H1 (cell line): ENCODE measurements at regions not wholly inside any gene's neighbourhood (a gene's known extent, or its start where the extent isn't known, plus 50 kb on each side); places are given as distances from the start of the nearest gene placed in this dataset.

Source experiments
- CTCF ChIA-PET: fragments of 300-600 bp; sonication (Branson Sonifier 250); formaldehyde crosslinking; loops from one replicate; lab custom pipeline; 2021; ENCODE audit not compliant: partially characterized antibody; lab: Charles Lee
- POLR2A ChIA-PET: fragments of 300-600 bp; sonication (Branson Sonifier 250); formaldehyde crosslinking; loops from one replicate; lab custom pipeline; 2021; ENCODE audit warnings: inconsistent platforms; ENCODE audit not compliant: partially characterized antibody; lab: Charles Lee
- DNase-seq, 2 experiments: peaks; one replicate each; pipeline versions ENCODE4 v3.0.0 to v3.0.0-alpha.2; 2010 to 2022; ENCODE audit warnings: low spot score in 2 of 2, low read depth in 1 of 2, mixed read lengths in 1 of 2
- FAIRE-seq: peaks from 2 replicates; lab custom pipeline; 2011; peaks lifted over from hg19 to GRCh38; lab: Jason Lieb, UNC
- H2AFZ ChIP-seq: 2 replicates; pipeline ENCODE4 v1.8.1; 2012; ENCODE audit warnings: low read length, inconsistent platforms
- H2AK5ac ChIP-seq: 2 replicates; pipeline ENCODE4 v1.6.1; 2013; ENCODE audit warnings: low read depth, low read length
- H2BK120ac ChIP-seq: replicated peaks from 2 replicates; pipeline ENCODE3; 2013; ENCODE audit warnings: low read depth, low read length, inconsistent platforms
- H2BK12ac ChIP-seq: 2 replicates; pipeline ENCODE4 v1.6.1; 2013; ENCODE audit warnings: low read depth, low read length
- H2BK15ac ChIP-seq: 2 replicates; pipeline ENCODE4 v1.6.1; 2013; ENCODE audit warnings: low read length
- H2BK20ac ChIP-seq: 2 replicates; pipeline ENCODE4 v1.6.1; 2013; ENCODE audit warnings: low read length
- H2BK5ac ChIP-seq: 2 replicates; pipeline ENCODE4 v1.6.1; 2013; ENCODE audit warnings: low read depth, low read length
- H3K14ac ChIP-seq: 2 replicates; pipeline ENCODE4 v1.6.1; 2013; ENCODE audit warnings: inconsistent platforms; ENCODE audit not compliant: insufficient read length
- H3K18ac ChIP-seq: 2 replicates; pipeline ENCODE4 v1.6.1; 2013; ENCODE audit warnings: low read length; ENCODE audit errors: extremely low read depth
- H3K23ac ChIP-seq: 2 replicates; pipeline ENCODE4 v1.6.1; 2013; ENCODE audit warnings: inconsistent platforms; ENCODE audit not compliant: insufficient read length
- H3K23me2 ChIP-seq: 2 replicates; pipeline ENCODE4 v1.6.1; 2013; ENCODE audit warnings: low read depth, low read length
- H3K27ac ChIP-seq: 2 replicates; pipeline ENCODE4 v1.6.1; 2011; ENCODE audit warnings: low read depth, low read length, inconsistent platforms
- H3K27me3 ChIP-seq, 4 experiments: replicated peaks in 1 of 4; 1 replicate in 1 of 4; 2 replicates in 3 of 4; pipeline versions ENCODE4 v1.6.1 to v1.8.1; 2011 to 2013; ENCODE audit warnings: low read length in 3 of 4, mild to moderate bottlenecking in 3 of 4, inconsistent platforms in 2 of 4, mixed read lengths in 2 of 4, moderate library complexity in 1 of 4; ENCODE audit not compliant: control insufficient read depth in 3 of 4, insufficient read depth in 3 of 4; ENCODE audit errors: extremely low read depth in 1 of 4
- H3K36me3 ChIP-seq, 4 experiments: 2 replicates each; pipeline versions ENCODE4 v1.6.1 to v1.8.1; 2011 to 2013; ENCODE audit warnings: mild to moderate bottlenecking in 4 of 4, low read length in 3 of 4, moderate library complexity in 2 of 4, control low read depth in 1 of 4, inconsistent platforms in 1 of 4; ENCODE audit not compliant: insufficient read depth in 4 of 4, control insufficient read depth in 2 of 4
- H3K4ac ChIP-seq: replicated peaks from 2 replicates; pipeline ENCODE3; 2013; ENCODE audit warnings: low read length, low read depth, mixed read lengths, inconsistent platforms; ENCODE audit not compliant: insufficient read length
- H3K4me1 ChIP-seq, 4 experiments: replicated peaks in 1 of 4; 1 replicate in 1 of 4; 2 replicates in 3 of 4; pipeline versions ENCODE4 v1.6.1 to v1.8.1; 2011 to 2013; ENCODE audit warnings: low read length in 3 of 4, inconsistent platforms in 2 of 4, mixed read lengths in 1 of 4; ENCODE audit not compliant: insufficient read depth in 4 of 4, control insufficient read depth in 3 of 4
- H3K4me2 ChIP-seq, 2 experiments: 2 replicates each; pipeline versions ENCODE4 v1.6.1 to v1.8.1; 2011 to 2013; ENCODE audit warnings: low read depth in 2 of 2, low read length in 2 of 2, control low read depth in 1 of 2, inconsistent platforms in 1 of 2, mild to moderate bottlenecking in 1 of 2; ENCODE audit not compliant: insufficient read depth in 1 of 2
- H3K4me3 ChIP-seq, 4 experiments: fragments of 200-600, 300-600 bp in 1 of 4; sonication (generic), shearing (Covaris generic), sonication (Bioruptor Twin) in 1 of 4; 2 replicates each; pipeline versions ENCODE4 v1.5.1 to v1.8.1; 2011 to 2016; ENCODE audit warnings: low read length in 4 of 4, low read depth in 3 of 4, control low read depth in 2 of 4, inconsistent platforms in 2 of 4, mild to moderate bottlenecking in 2 of 4, mixed read lengths in 1 of 4, moderate library complexity in 1 of 4; ENCODE audit not compliant: insufficient read depth in 2 of 4; ENCODE audit errors: extremely low read depth in 1 of 4
- H3K56ac ChIP-seq: replicated peaks from 2 replicates; pipeline ENCODE3; 2013; ENCODE audit warnings: low read depth, mild to moderate bottlenecking, mixed read lengths, low read length, inconsistent platforms; ENCODE audit not compliant: insufficient read length
- H3K79me1 ChIP-seq: 2 replicates; pipeline ENCODE4 v1.6.1; 2013; ENCODE audit warnings: low read depth, low read length, control low read depth
- H3K79me2 ChIP-seq, 2 experiments: 2 replicates each; pipeline versions ENCODE4 v1.6.1 to v1.8.1; 2012 to 2013; ENCODE audit warnings: low read length in 2 of 2, mild to moderate bottlenecking in 2 of 2, inconsistent platforms in 1 of 2; ENCODE audit not compliant: insufficient read depth in 2 of 2, control insufficient read depth in 1 of 2
- H3K9ac ChIP-seq, 4 experiments: replicated peaks in 1 of 4; 1 replicate in 1 of 4; 2 replicates in 3 of 4; pipeline versions ENCODE4 v1.6.1 to v1.8.1; 2011 to 2013; ENCODE audit warnings: low read depth in 3 of 4, low read length in 3 of 4, control low read depth in 2 of 4, mild to moderate bottlenecking in 2 of 4, moderate library complexity in 2 of 4, inconsistent platforms in 1 of 4; ENCODE audit errors: extremely low read depth in 1 of 4
- H3K9me3 ChIP-seq, 2 experiments: 2 replicates each; pipeline versions ENCODE4 v1.6.1 to v1.8.1; 2012 to 2013; ENCODE audit warnings: mild to moderate bottlenecking in 2 of 2, moderate library complexity in 2 of 2, control low read depth in 1 of 2, inconsistent platforms in 1 of 2, low read depth in 1 of 2, low read length in 1 of 2, mixed read lengths in 1 of 2; ENCODE audit not compliant: insufficient read depth in 2 of 2
- H4K20me1 ChIP-seq, 2 experiments: replicated peaks in 1 of 2; 2 replicates each; pipeline versions ENCODE3 to v1.8.1; 2011 to 2013; ENCODE audit warnings: inconsistent platforms in 2 of 2, low read length in 2 of 2, mild to moderate bottlenecking in 1 of 2; ENCODE audit not compliant: insufficient read depth in 2 of 2, control insufficient read depth in 1 of 2
- H4K5ac ChIP-seq: 2 replicates; pipeline ENCODE4 v1.6.1; 2013; ENCODE audit warnings: low read length, low read depth, mixed read lengths, inconsistent platforms; ENCODE audit not compliant: insufficient read length
- H4K8ac ChIP-seq: 2 replicates; pipeline ENCODE4 v1.8.0; 2013; ENCODE audit warnings: mild to moderate bottlenecking, moderate library complexity, low read length, inconsistent platforms; ENCODE audit not compliant: insufficient read depth; ENCODE audit errors: extremely low read depth
- H4K91ac ChIP-seq: replicated peaks from 2 replicates; pipeline ENCODE3; 2013; ENCODE audit warnings: low read length, mixed read lengths, inconsistent platforms; ENCODE audit not compliant: insufficient read length
- BACH1 ChIP-seq: IDR thresholded peaks from 2 replicates; pipeline ENCODE4 v1.6.1; 2012; ENCODE audit warnings: low read length, improper control_type of control experiment
- BCL11A ChIP-seq, 2 experiments: IDR thresholded peaks; one replicate each; pipeline ENCODE4 v1.6.1; 2011; ENCODE audit warnings: low read depth in 2 of 2, low read length in 2 of 2, mild to moderate bottlenecking in 2 of 2
- CHD1 ChIP-seq: IDR thresholded peaks from 2 replicates; pipeline ENCODE4 v1.6.1; 2012; ENCODE audit warnings: low read depth, low read length, improper control_type of control experiment
- CREB1 ChIP-seq: IDR thresholded peaks from 2 replicates; pipeline ENCODE4 v1.6.1; 2012; ENCODE audit warnings: inconsistent platforms
- CTBP2 ChIP-seq: IDR thresholded peaks from 2 replicates; pipeline ENCODE4 v1.7.0; 2011; ENCODE audit warnings: borderline replicate concordance, mild to moderate bottlenecking, moderate library complexity, mixed read lengths, low read length; ENCODE audit not compliant: insufficient read depth, insufficient read length
- KDM1A ChIP-seq: fragments of 200-600, 300-600 bp; sonication (generic); IDR thresholded peaks from 2 replicates; pipeline ENCODE4 v1.7.1; 2016; ENCODE audit warnings: mild to moderate bottlenecking, low read length, borderline replicate concordance
- KDM4A ChIP-seq: IDR thresholded peaks from one replicate; pipeline ENCODE4 v1.7.1; 2012; ENCODE audit warnings: low read depth, mild to moderate bottlenecking, moderate library complexity, low read length, inconsistent platforms; ENCODE audit not compliant: severe bottlenecking
- PHF8 ChIP-seq: fragments of 200-600 bp; sonication (generic); conservative IDR thresholded peaks from 2 replicates; pipeline ENCODE4 v1.7.1; 2012; ENCODE audit warnings: low read depth, mild to moderate bottlenecking, inconsistent platforms, low read length, moderate library complexity
- POLR2AphosphoS5 ChIP-seq: IDR thresholded peaks from 2 replicates; pipeline ENCODE4 v1.6.1; 2011; ENCODE audit warnings: low read depth, low read length
- RNF2 ChIP-seq: fragments of 200-900, 300-1000 bp; sonication (generic); IDR thresholded peaks from 2 replicates; pipeline ENCODE4 v1.7.1; 2016; ENCODE audit warnings: borderline replicate concordance, low read depth, mild to moderate bottlenecking, antibody characterized with exemption, low read length; ENCODE audit not compliant: poor library complexity, severe bottlenecking; ENCODE audit errors: missing control alignments
- SAP30 ChIP-seq: fragments of 300-600 bp; sonication (generic); IDR thresholded peaks from 2 replicates; pipeline ENCODE4 v1.7.1; 2012; ENCODE audit warnings: low read length, moderate library complexity, mild to moderate bottlenecking, inconsistent platforms; ENCODE audit not compliant: insufficient read depth, insufficient replicate concordance
- TEAD4 ChIP-seq: IDR thresholded peaks from 2 replicates; pipeline ENCODE4 v1.6.1; 2012; ENCODE audit warnings: low read depth, low read length, inconsistent platforms, mixed read lengths
- TF ChIP-seq, protein P1 (sequence below), 3 experiments: IDR thresholded peaks; 1 replicate in 2 of 3; 2 replicates in 1 of 3; pipeline versions ENCODE4 v1.5.1 to v1.6.1; 2011; ENCODE audit warnings: low read length in 3 of 3, mild to moderate bottlenecking in 3 of 3, inconsistent platforms in 2 of 3, low read depth in 1 of 3, moderate library complexity in 1 of 3; ENCODE audit not compliant: insufficient read depth in 1 of 3; ENCODE audit errors: control extremely low read depth in 1 of 3

DNA sequence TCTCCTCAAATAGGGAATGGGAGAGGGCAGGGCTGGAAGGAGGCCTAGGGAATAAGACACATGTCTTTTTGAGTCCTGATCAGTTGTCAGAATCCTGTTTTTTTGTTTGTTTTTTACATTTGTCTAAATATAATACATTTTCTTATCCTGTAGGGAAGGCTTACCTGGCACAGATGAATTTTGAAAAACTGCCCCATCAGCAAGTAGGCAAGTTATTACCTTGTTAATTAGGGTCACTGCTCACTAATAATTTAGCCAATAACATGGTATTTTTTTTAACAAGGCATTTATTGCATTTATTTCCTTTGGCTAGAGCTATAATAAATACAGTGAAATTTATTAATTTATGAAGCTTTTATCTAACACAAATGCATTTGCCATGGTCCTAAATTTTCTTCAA is 423.2 kb upstream of the ONECUT1 start:
- Histone ChIP-seq H3K14ac (no peak overlapping the region), H4K8ac (no peak overlapping the region), H3K27me3 (no peaks in the 10 kb centered on the region), H3K27ac (no peak overlapping the region), H2BK120ac (no peak overlapping the region), H3K4me3 (no peak overlapping the region), H2AK5ac (no peak overlapping the region), H3K4me2 (no peak overlapping the region), H2BK12ac (no peak overlapping the region), H4K5ac (no peak overlapping the region), H3K36me3 (no peaks in the 10 kb centered on the region), H3K79me1 (no peaks in the 10 kb centered on the region), H3K9ac (no peak overlapping the region), H2BK15ac (no peak overlapping the region), H3K4me1 (peaks cover 0 to 2% (median 0%) of the 10 kb centered on the region in 4 experiments; a peak in 1 of 7 replicates), H4K20me1 (no peaks in the 10 kb centered on the region), H3K18ac (no peak overlapping the region), H3K79me2 (no peaks in the 10 kb centered on the region), H3K56ac (no peak overlapping the region), H2BK5ac (no peak overlapping the region), H2AFZ (no peak overlapping the region), H3K23me2 (no peaks in the 10 kb centered on the region), H3K9me3 (no peaks in the 10 kb centered on the region), H3K4ac (no peak overlapping the region), H2BK20ac (no peak overlapping the region), H4K91ac (no peak overlapping the region), H3K23ac (no peak overlapping the region)
- no peak for FAIRE-seq
- ChIA-PET CTCF (interaction anchor here (1.6 kb wide), 1 partner anchor 16 kb away, joined by 5 read pairs; no protein-coding TSS in a partner anchor), POLR2A (no interaction called here)
- DNase-seq: no peak
- TF ChIP-seq, protein P1, sequence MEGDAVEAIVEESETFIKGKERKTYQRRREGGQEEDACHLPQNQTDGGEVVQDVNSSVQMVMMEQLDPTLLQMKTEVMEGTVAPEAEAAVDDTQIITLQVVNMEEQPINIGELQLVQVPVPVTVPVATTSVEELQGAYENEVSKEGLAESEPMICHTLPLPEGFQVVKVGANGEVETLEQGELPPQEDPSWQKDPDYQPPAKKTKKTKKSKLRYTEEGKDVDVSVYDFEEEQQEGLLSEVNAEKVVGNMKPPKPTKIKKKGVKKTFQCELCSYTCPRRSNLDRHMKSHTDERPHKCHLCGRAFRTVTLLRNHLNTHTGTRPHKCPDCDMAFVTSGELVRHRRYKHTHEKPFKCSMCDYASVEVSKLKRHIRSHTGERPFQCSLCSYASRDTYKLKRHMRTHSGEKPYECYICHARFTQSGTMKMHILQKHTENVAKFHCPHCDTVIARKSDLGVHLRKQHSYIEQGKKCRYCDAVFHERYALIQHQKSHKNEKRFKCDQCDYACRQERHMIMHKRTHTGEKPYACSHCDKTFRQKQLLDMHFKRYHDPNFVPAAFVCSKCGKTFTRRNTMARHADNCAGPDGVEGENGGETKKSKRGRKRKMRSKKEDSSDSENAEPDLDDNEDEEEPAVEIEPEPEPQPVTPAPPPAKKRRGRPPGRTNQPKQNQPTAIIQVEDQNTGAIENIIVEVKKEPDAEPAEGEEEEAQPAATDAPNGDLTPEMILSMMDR (IDR thresholded peaks at IDR 0.05; ENCODE audit: control extremely low read depth in 1 of 3, insufficient read depth in 1 of 3, low read depth in 1 of 3, low read length in 3 of 3): no peak
- no peak for TF ChIP-seq RNF2
- TF ChIP-seq CREB1: no peak
- TF ChIP-seq CTBP2: no peak
- TF ChIP-seq KDM4A: no peak
- TF ChIP-seq BACH1: no peak
- no peak for TF ChIP-seq CHD1
- no peak for TF ChIP-seq SAP30
- TF ChIP-seq KDM1A: no peak
- TF ChIP-seq TEAD4: no peak
- TF ChIP-seq PHF8: no peak
- TF ChIP-seq BCL11A (IDR thresholded peaks at IDR 0.05; ENCODE audit: low read depth in 2 of 2, low read length in 2 of 2): no peak
- no peak for TF ChIP-seq POLR2AphosphoS5
